ENCODE measurements at regions not wholly inside any gene's neighbourhood (a gene's known extent, or its start where the extent isn't known, plus 50 kb on each side); places are given as distances from the start of the nearest gene placed in this dataset.

- DNase-seq (ENCODE audit: low spot score), result no peak
- intact Hi-C loops (cut with DNase I), result no loop called here
Measured at GRCh38 chr4:57591073-57591472, 480.9 kb upstream of the IGFBP7 start.

- intact Hi-C loops (cut with DNase I), result no loop called here
- no peak for DNase-seq (ENCODE audit: low spot score)
Measured at GRCh38 chr4:57588557-57588956, 478.4 kb upstream of the IGFBP7 start.

- intact Hi-C loops (cut with DNase I), result no loop called here
Measured at GRCh38 chr4:57580710-57581599, 470.8 kb upstream of the IGFBP7 start.

DNA sequence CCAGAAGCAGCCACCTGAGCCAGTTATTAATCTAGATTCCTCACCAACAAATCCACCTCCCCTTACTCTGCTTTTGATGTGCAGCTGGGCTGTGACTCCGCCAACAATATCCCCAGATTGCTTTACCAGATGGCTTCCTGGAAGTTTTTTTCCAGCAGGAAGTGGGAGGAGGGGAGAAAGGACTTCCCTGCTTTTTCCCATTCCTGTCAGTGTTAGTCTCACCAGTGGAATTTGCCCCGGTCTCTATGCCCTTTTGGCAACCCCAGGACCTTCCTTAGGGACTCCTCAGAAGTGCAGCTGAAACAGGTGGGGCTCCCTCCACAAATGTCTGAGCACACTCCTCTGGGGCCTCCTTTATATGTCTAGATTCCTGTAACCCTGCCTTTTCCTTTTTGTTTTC, 465.2 kb upstream of the IGFBP7 start:
- no peak for DNase-seq (ENCODE audit: low spot score)
- intact Hi-C loops (cut with DNase I), result no loop called here

More at GRCh38 chr4:57580710-57581599, 470.8 kb upstream of the IGFBP7 start:
- no peak for DNase-seq (ENCODE audit: low spot score)

GRCh38 chr4:57554556-57555092, 444.4 kb upstream of the IGFBP7 start:
- DNase-seq (ENCODE audit: low spot score), result no peak
- intact Hi-C loops (cut with DNase I), result no loop called here

DNA sequence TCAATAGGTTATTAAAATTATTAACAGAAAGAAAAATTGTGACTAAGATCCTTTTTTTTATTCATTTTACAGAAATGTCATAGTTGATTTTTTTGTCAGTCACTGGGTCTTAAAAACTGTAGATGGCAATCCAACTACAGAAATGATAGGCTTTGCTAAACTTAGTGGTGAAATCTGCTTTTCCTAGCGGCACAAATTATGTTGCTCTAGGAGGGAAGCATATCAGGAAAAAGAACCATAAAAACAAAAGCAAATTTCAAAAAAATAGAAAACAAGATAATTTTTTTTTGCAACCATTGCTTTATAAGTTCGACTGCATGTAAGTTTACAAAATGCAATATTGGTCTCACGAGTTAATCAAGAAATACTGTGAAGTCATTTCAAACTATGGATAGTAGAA, 443.5 kb upstream of the IGFBP7 start:
- intact Hi-C loops (cut with DNase I), result no loop called here
- no peak for DNase-seq (ENCODE audit: low spot score)

GRCh38 chr4:57550198-57550597, 440.0 kb upstream of the IGFBP7 start:
- no peak for DNase-seq (ENCODE audit: low spot score)
- intact Hi-C loops (cut with DNase I), result no loop called here

DNA sequence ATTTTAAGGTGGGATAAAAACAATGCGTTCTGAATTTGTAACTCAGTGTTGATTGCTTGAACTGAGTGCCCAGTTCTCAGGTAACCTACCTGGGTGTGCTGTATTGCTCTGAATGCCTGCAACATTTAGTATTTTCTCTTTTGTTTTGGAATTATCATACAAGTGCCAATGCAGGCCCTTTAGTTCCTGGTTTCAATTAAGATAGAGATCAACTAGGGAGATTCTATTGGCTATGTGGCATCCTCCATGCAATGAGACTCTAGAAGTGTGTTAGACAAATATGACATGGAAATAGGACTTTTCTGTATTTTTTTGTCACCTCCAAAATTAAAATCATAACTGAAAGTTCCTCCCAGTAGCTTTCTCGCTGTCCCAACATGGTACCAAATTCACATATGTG, 438.7 kb upstream of the IGFBP7 start:
- intact Hi-C loops (cut with DNase I), result no loop called here
- no peak for DNase-seq (ENCODE audit: low spot score)

DNA sequence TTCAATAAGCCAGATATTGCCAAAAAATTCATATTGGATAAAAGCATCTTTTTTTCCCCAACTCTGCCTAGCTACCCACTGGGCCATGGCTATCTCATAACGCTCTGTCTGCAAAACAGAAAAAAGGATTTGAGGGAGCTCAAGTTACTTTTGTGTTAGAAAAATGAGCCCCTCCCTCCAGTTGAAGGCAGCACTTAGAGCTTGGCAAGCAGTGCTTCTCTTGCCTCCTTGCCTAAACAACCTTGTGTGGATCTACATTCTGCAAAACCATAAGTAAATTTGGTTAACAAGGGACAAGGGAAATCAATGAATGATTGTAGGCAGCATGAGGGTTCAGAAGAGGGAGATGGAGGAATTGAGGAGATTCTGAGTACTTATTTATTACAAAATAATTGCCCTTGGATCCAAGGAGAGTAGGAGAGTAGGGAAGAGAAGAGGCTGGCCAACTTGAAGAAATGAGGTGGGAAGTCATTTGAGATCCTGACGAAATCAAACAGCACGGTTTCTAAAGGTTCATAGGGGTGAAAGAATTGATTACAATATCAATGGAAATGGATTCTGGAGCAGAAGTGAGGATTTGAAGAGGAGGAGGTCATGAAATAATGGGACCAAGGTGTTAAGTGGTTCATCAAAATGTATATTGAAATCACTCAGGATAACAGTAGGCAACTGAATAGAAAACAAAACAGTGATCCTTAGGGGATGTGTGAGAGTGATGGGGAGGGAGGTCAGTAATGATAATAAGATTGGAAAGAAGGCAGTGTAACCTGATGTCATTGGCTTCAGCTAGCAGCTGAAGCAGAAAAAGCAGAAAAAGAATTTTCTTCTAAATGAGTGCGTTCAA, 434.8 kb upstream of the IGFBP7 start:
- DNase-seq (ENCODE audit: low spot score), result no peak
- intact Hi-C loops (cut with DNase I), result no loop called here

GRCh38 chr4:57504797-57505530, 394.8 kb upstream of the IGFBP7 start:
- intact Hi-C loops (cut with DNase I), result no loop called here
- no peak for DNase-seq (ENCODE audit: low spot score)

DNA sequence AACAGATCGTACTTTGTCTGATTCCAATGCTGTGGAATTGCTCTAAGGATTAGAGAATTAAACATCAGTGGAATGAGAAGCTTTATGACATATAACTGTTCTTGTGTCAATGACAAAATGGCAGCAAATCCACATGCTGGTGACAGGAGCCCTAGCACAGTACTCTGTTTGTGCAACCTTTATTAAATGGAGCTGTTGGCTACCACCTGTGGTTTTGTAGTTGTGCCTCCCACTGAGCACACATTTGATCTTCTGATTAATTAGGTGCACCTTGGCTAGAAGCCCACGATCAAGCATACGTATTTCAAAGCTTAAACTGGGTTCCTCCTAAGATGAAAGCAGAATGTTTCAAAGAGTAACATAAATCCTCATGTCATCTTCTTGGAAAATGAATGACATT, 394.0 kb upstream of the IGFBP7 start:
- intact Hi-C loops (cut with DNase I), result no loop called here

GRCh38 chr4:57501720-57502119, 391.5 kb upstream of the IGFBP7 start:
- intact Hi-C loops (cut with DNase I), result no loop called here

More for the DNA sequence above, 394.0 kb upstream of the IGFBP7 start:
- DNase-seq (ENCODE audit: low spot score), result no peak

GRCh38 chr4:57499786-57500185, 389.6 kb upstream of the IGFBP7 start:
- intact Hi-C loops (cut with DNase I), result no loop called here

More at GRCh38 chr4:57501720-57502119, 391.5 kb upstream of the IGFBP7 start:
- no peak for DNase-seq (ENCODE audit: low spot score)

GRCh38 chr4:57498251-57498650, 388.1 kb upstream of the IGFBP7 start:
- intact Hi-C loops (cut with DNase I), result no loop called here
- no peak for DNase-seq (ENCODE audit: low spot score)

More at GRCh38 chr4:57499786-57500185, 389.6 kb upstream of the IGFBP7 start:
- DNase-seq (ENCODE audit: low spot score), result no peak

GRCh38 chr4:57496697-57497471, 386.7 kb upstream of the IGFBP7 start:
- intact Hi-C loops (cut with DNase I), result no loop called here
- DNase-seq (ENCODE audit: low spot score), result no peak

DNA sequence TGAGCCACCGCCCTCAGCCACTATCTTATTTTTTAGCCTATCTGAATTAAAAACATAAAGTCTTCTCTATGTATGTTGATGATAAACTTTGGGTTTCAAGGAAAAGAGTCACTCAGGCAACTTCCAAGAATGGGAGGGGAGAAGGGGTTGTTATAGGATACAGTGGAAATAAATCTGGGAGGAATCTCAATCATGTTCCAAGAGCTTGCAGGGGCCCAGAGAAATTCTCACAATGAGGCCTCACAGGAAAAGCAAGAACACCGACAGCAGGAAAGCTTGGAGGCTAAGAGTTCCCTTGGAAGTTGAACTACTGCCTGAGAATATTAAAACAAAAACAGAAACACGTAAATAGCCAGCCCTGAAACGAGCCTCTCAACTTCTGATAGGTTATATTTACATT, 384.6 kb upstream of the IGFBP7 start:
- intact Hi-C loops (cut with DNase I), result no loop called here
- DNase-seq (ENCODE audit: low spot score), result no peak

DNA sequence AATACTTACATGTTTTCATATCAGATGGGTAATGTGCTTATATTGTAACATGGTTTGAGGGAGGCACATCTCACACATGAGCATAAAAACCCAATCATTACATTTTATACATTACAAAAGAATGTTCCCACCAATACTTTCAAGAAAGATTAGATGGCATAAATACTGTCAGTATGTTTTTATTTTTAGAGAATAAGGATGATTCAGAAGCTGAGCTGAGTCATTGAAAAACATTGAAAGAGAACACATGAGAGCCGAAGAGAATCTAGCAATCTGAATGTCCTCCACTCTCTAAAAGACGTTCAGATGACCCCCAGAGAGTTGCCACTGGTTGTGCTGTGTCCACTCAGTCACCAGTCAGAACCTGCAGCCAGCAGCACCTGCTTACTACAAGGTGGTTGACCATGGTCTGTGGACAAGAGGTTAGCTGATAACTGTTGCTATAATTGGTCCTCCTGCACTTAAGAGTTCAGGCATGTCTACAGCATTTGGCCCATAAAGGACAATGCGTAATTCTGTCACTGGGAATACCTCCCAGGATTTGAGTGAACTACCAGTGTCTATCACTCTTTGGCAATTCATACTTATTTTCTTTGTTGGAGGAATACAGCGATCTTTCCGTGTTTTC, 382.2 kb upstream of the IGFBP7 start:
- intact Hi-C loops (cut with DNase I), result no loop called here
- DNase-seq (ENCODE audit: low spot score), result no peak

DNA sequence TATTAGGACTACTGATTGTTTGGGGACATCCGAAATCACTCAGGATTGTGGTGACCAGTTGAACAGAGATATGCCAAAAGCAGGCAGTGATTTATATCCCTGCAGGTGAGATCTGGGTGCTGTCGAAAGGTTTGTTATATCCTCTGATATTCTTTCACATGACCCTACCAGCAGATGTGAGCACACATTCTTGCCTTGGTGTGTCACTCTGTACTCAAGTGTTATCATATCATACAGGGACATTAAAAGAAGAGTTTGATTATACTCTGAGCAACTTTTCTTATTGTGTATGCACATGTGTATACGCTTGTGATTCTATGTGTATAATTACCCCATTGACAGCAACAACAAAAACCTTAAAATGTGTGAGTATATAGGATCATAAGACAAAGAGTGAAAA, 381.2 kb upstream of the IGFBP7 start:
- no peak for DNase-seq (ENCODE audit: low spot score)
- intact Hi-C loops (cut with DNase I), result no loop called here

Measured in cardiac septum (tissue), 1 donor.